ENCODE measurements at regions not wholly inside any gene's neighbourhood (a gene's known extent, or its start where the extent isn't known, plus 50 kb on each side); places are given as distances from the start of the nearest gene placed in this dataset.
"Not testable (repeated sequence)": the region's sequence is repeated elsewhere in the genome, so short reads cannot be mapped to it uniquely, and the experiment has no call there.

- no peak for DNase-seq (ENCODE audit: low spot score)
Measured at GRCh38 chr9:29220596-29221251, 1647.4 kb upstream of the C9orf72 start.

GRCh38 chr9:29228558-29228957, 1655.3 kb upstream of the C9orf72 start:
- DNase-seq (ENCODE audit: low spot score), result no peak

GRCh38 chr9:29230931-29231330, 1657.7 kb upstream of the C9orf72 start:
- no peak for DNase-seq (ENCODE audit: low spot score)

GRCh38 chr9:29233193-29233592, 1659.9 kb upstream of the C9orf72 start:
- no peak for DNase-seq (ENCODE audit: low spot score)

- DNase-seq (ENCODE audit: low spot score), result peak; percentile 9
Measured at GRCh38 chr9:29241320-29241719, 1668.0 kb upstream of the C9orf72 start.

- no peak for DNase-seq (ENCODE audit: low spot score)
Measured at GRCh38 chr9:29245351-29245750, 1672.1 kb upstream of the C9orf72 start.

- DNase-seq (ENCODE audit: low spot score), result not testable (repeated sequence)
Measured at GRCh38 chr9:29270400-29270799, 1697.1 kb upstream of the C9orf72 start.

GRCh38 chr9:29282121-29282520, 1708.8 kb upstream of the C9orf72 start:
- DNase-seq (ENCODE audit: low spot score), result no peak

- DNase-seq (ENCODE audit: low spot score), result no peak
Measured at GRCh38 chr9:29285818-29286217, 1712.5 kb upstream of the C9orf72 start.

GRCh38 chr9:29289365-29289764, 1716.1 kb upstream of the C9orf72 start:
- DNase-seq (ENCODE audit: low spot score), result no peak

- DNase-seq (ENCODE audit: low spot score), result no peak
Measured at GRCh38 chr9:29290516-29290915, 1717.2 kb upstream of the C9orf72 start.

GRCh38 chr9:29297592-29297991, 1724.3 kb upstream of the C9orf72 start:
- DNase-seq (ENCODE audit: low spot score), result no peak

- DNase-seq (ENCODE audit: low spot score), result no peak
Measured at GRCh38 chr9:29311221-29311620, 1737.9 kb upstream of the C9orf72 start.

- no peak for DNase-seq (ENCODE audit: low spot score)
Measured at GRCh38 chr9:29312327-29312726, 1739.0 kb upstream of the C9orf72 start.

- DNase-seq (ENCODE audit: low spot score), result no peak
Measured at GRCh38 chr9:29319736-29320513, 1746.6 kb upstream of the C9orf72 start.

GRCh38 chr9:29322240-29322639, 1749.0 kb upstream of the C9orf72 start:
- no peak for DNase-seq (ENCODE audit: low spot score)

GRCh38 chr9:29325894-29326293, 1752.6 kb upstream of the C9orf72 start:
- no peak for DNase-seq (ENCODE audit: low spot score)

- no peak for DNase-seq (ENCODE audit: low spot score)
Measured at GRCh38 chr9:29332789-29333188, 1759.5 kb upstream of the C9orf72 start.

- no peak for DNase-seq (ENCODE audit: low spot score)
Measured at GRCh38 chr9:29336281-29336680, 1763.0 kb upstream of the C9orf72 start.

- DNase-seq (ENCODE audit: low spot score), result no peak
Measured at GRCh38 chr9:29339387-29339786, 1766.1 kb upstream of the C9orf72 start.

GRCh38 chr9:29348999-29349398, 1775.7 kb upstream of the C9orf72 start:
- no peak for DNase-seq (ENCODE audit: low spot score)

GRCh38 chr9:29389421-29389820, 1816.1 kb upstream of the C9orf72 start:
- no peak for DNase-seq (ENCODE audit: low spot score)

GRCh38 chr9:29390859-29391258, 1817.6 kb upstream of the C9orf72 start:
- no peak for DNase-seq (ENCODE audit: low spot score)

- no peak for DNase-seq (ENCODE audit: low spot score)
Measured at GRCh38 chr9:29393064-29393463, 1819.8 kb upstream of the C9orf72 start.

All from kidney capillary endothelial cell (primary cell).